Fibroblast of lung (primary cell): ENCODE measurements at regions not wholly inside any gene's neighbourhood (a gene's known extent, or its start where the extent isn't known, plus 50 kb on each side); places are given as distances from the start of the nearest gene placed in this dataset.

Experiments
- CTCF ChIP-seq, 2 donors: IDR thresholded peaks in 1 of 2; conservative IDR thresholded peaks in 1 of 2; 1 replicate in 1 of 2; 2 replicates in 1 of 2; pipeline ENCODE4 v1.5.1; 2011 to 2012; ENCODE audit warnings: low read length in 2 of 2, control low read depth in 1 of 2, inconsistent platforms in 1 of 2, low read depth in 1 of 2, mild to moderate bottlenecking in 1 of 2
- EZH2 ChIP-seq: IDR thresholded peaks from 2 replicates; pipeline ENCODE4 v1.5.1; 2012; ENCODE audit warnings: low read length, control low read depth, mild to moderate bottlenecking; ENCODE audit errors: missing control alignments

- TF ChIP-seq CTCF (conservative IDR thresholded peaks at IDR 0.05 in 1 of 2, IDR thresholded peaks at IDR 0.05 in 1 of 2; ENCODE audit: low read depth in 1 of 2, low read length in 2 of 2) (no peak), EZH2 (no peak)
These were observed 531.6 kb upstream of the HS3ST5 start for GRCh38 chr6:114874410-114874809.
